SU-DHL-6 (cell line): ENCODE measurements at regions not wholly inside any gene's neighbourhood (a gene's known extent, or its start where the extent isn't known, plus 50 kb on each side); places are given as distances from the start of the nearest gene placed in this dataset.

ENCODE experiments used
- H2AFZ ChIP-seq: fragments of 200-600 bp; sonication (generic); 2 replicates; pipeline ENCODE4 v1.6.1; 2014; ENCODE audit warnings: low read depth, mild to moderate bottlenecking, moderate library complexity, mixed read lengths, antibody characterized with exemption, low read length; ENCODE audit not compliant: severe bottlenecking
- H3F3A ChIP-seq: fragments of 200-600 bp; shearing (Covaris generic); 2 replicates; pipeline ENCODE4 v1.6.0; 2016; ENCODE audit warnings: antibody characterized with exemption, mild to moderate bottlenecking; ENCODE audit not compliant: insufficient read depth
- H3K27ac ChIP-seq: fragments of 200-600 bp; sonication (generic); 2 replicates; pipeline ENCODE4 v1.5.1; 2016; ENCODE audit warnings: low read depth, mild to moderate bottlenecking, low read length, moderate library complexity, mixed read lengths
- H3K27me3 ChIP-seq: fragments of 200-600 bp; sonication (generic), shearing (Covaris generic); 2 replicates; pipeline ENCODE4 v1.6.0; 2014; ENCODE audit warnings: mild to moderate bottlenecking, low read length
- H3K36me3 ChIP-seq: fragments of 200-600 bp; sonication (generic); 2 replicates; pipeline ENCODE4 v1.6.1; 2014; ENCODE audit warnings: mild to moderate bottlenecking, low read length, mixed read lengths
- H3K4me2 ChIP-seq: fragments of 300-600, 200-600 bp; shearing (Covaris generic), sonication (generic); 2 replicates; pipeline ENCODE4 v1.6.0; 2014; ENCODE audit warnings: low read length, low read depth, mild to moderate bottlenecking; ENCODE audit not compliant: poor library complexity, severe bottlenecking
- H3K4me3 ChIP-seq: fragments of 200-600 bp; sonication (generic); 2 replicates; pipeline ENCODE4 v1.5.1; 2014; ENCODE audit warnings: antibody characterized with exemption, low read length, mild to moderate bottlenecking, mixed read lengths; ENCODE audit not compliant: insufficient read depth, poor library complexity, severe bottlenecking
- H3K79me2 ChIP-seq: fragments of 200-600 bp; sonication (generic); 2 replicates; pipeline ENCODE4 v1.6.1; 2014; ENCODE audit warnings: mild to moderate bottlenecking, low read length, moderate library complexity; ENCODE audit not compliant: insufficient read depth
- H3K9ac ChIP-seq: fragments of 200-600 bp; sonication (generic); 2 replicates; pipeline ENCODE4 v1.7.0; 2014; ENCODE audit warnings: mild to moderate bottlenecking, low read length
- H3K9me2 ChIP-seq: fragments of 200-600 bp; sonication (generic); replicated peaks from 2 replicates; pipeline ENCODE4 v1.6.1; 2014; ENCODE audit warnings: low read length; ENCODE audit not compliant: insufficient read depth
- H3K9me3 ChIP-seq: fragments of 200-600 bp; sonication (generic); 2 replicates; pipeline ENCODE4 v1.6.1; 2014; ENCODE audit warnings: low read length, mixed read lengths; ENCODE audit not compliant: insufficient read depth
- H4K20me1 ChIP-seq: fragments of 200-600 bp; sonication (generic); 2 replicates; pipeline ENCODE4 v1.6.1; 2014; ENCODE audit warnings: low read depth, mild to moderate bottlenecking, antibody characterized with exemption, low read length, moderate library complexity, mixed read lengths
- EZH2phosphoT487 ChIP-seq: fragments of 200-600 bp; sonication (generic), shearing (Covaris generic); conservative IDR thresholded peaks from 2 replicates; pipeline ENCODE4 v1.6.1; 2018; ENCODE audit warnings: mild to moderate bottlenecking, antibody characterized with exemption, low read length, moderate library complexity, mixed read lengths
- TF ChIP-seq, protein P1 (sequence below): fragments of 200-600 bp; sonication (generic); IDR thresholded peaks from one replicate; pipeline ENCODE4 v1.5.1; 2017; ENCODE audit warnings: antibody characterized with exemption, mild to moderate bottlenecking, low read length, moderate library complexity; ENCODE audit not compliant: insufficient read depth, poor library complexity, severe bottlenecking

DNA sequence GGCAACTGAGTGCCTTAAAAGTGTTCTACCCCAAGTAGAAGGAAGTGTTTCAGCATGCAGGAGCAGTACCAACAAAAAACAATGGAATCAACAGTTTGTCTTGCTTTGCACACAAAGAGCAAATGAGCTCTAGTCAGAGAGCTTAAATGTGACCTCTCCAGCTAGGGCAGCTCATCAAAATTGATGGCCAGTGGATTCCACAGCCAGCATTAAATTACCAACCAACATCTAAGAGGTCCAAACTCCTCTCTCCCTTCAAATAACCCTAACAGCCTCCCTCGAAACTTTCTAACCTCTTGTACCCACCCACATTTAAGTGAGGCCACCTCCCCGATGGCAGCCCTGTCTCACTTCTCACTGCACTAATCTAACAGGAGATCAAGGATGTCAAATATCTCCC lies 219.9 kb downstream of the CHIC2 start:
- Histone ChIP-seq H4K20me1 (no peaks in the 10 kb centered on the region), H3K79me2 (no peaks in the 10 kb centered on the region), H3K36me3 (no peaks in the 10 kb centered on the region), H3K4me2 (no peak overlapping the region), H3K4me3 (no peak overlapping the region), H3K27ac (no peak overlapping the region), H3K9ac (no peak overlapping the region), H2AFZ (no peak overlapping the region), H3K9me2 (no peaks in the 10 kb centered on the region), H3K27me3 (no peaks in the 10 kb centered on the region), H3K9me3 (no peaks in the 10 kb centered on the region), H3F3A (no peaks in the 10 kb centered on the region)
- TF ChIP-seq EZH2phosphoT487, result no peak
- TF ChIP-seq, protein P1, sequence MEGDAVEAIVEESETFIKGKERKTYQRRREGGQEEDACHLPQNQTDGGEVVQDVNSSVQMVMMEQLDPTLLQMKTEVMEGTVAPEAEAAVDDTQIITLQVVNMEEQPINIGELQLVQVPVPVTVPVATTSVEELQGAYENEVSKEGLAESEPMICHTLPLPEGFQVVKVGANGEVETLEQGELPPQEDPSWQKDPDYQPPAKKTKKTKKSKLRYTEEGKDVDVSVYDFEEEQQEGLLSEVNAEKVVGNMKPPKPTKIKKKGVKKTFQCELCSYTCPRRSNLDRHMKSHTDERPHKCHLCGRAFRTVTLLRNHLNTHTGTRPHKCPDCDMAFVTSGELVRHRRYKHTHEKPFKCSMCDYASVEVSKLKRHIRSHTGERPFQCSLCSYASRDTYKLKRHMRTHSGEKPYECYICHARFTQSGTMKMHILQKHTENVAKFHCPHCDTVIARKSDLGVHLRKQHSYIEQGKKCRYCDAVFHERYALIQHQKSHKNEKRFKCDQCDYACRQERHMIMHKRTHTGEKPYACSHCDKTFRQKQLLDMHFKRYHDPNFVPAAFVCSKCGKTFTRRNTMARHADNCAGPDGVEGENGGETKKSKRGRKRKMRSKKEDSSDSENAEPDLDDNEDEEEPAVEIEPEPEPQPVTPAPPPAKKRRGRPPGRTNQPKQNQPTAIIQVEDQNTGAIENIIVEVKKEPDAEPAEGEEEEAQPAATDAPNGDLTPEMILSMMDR, result no peak

DNA sequence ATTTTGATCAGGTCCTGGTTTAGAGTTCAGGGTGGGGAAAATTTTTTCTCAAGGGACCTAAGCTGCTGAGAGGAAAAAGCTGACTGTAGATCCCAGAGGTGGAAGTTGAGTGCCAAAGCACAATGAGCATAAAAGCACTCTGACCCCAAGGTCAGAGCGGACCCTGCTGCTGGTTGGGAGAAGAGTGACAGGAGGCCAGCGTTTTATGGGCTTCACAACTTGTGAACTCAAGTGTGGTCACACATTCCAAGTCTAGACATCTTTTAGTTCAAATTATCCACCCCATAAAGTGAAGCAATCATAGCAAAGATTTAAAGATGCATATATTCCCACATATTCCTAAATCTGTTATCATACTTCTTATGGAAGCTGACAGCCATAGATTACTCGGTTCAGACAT lies 220.3 kb downstream of the CHIC2 start:
- H3K9ac ChIP-seq, result no peak overlapping the region
- H3K79me2 ChIP-seq, result no peaks in the 10 kb centered on the region
- no peaks in the 10 kb centered on the region for H3K27me3 ChIP-seq
- H3K27ac ChIP-seq, result no peak overlapping the region
- H3K9me3 ChIP-seq, result no peaks in the 10 kb centered on the region
- no peak overlapping the region for H3K4me3 ChIP-seq
- H3K9me2 ChIP-seq, result no peaks in the 10 kb centered on the region
- H4K20me1 ChIP-seq, result no peaks in the 10 kb centered on the region
- TF ChIP-seq, protein P1, result no peak
- no peak for TF ChIP-seq EZH2phosphoT487
- H3K36me3 ChIP-seq, result no peaks in the 10 kb centered on the region
- H3F3A ChIP-seq, result no peaks in the 10 kb centered on the region
- H2AFZ ChIP-seq, result no peak overlapping the region
- H3K4me2 ChIP-seq, result no peak overlapping the region

DNA sequence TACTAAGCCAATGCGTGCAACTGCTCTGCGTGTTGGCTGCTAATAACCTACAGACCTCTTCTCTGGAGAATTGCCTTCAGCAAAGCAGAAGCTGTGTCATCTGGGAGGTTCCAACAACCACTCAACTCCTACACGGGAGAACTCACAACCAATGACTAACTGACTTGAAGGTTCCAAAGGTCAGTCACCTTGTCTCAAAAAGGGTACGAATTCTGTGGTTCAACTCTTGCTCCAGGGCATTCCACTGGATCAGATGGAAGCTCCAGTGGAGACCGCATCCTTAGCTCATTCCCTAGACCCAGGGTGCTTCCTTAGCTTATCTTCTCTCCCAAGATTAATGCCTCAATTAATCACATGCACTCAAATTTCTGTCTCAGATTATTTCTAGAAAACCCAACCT lies 222.7 kb downstream of the CHIC2 start:
- no peak overlapping the region for H3K27ac ChIP-seq
- H3F3A ChIP-seq, result no peaks in the 10 kb centered on the region
- no peaks in the 10 kb centered on the region for H3K9me2 ChIP-seq
- H3K79me2 ChIP-seq, result no peaks in the 10 kb centered on the region
- no peak overlapping the region for H3K9ac ChIP-seq
- no peaks in the 10 kb centered on the region for H3K36me3 ChIP-seq
- no peak overlapping the region for H3K4me3 ChIP-seq
- H4K20me1 ChIP-seq, result no peaks in the 10 kb centered on the region
- no peaks in the 10 kb centered on the region for H3K9me3 ChIP-seq
- no peak overlapping the region for H3K4me2 ChIP-seq
- H2AFZ ChIP-seq, result no peak overlapping the region
- TF ChIP-seq, protein P1, result no peak
- TF ChIP-seq EZH2phosphoT487, result no peak
- no peaks in the 10 kb centered on the region for H3K27me3 ChIP-seq
